IMR-90 (cell line): ENCODE measurements at regions not wholly inside any gene's neighbourhood (a gene's known extent, or its start where the extent isn't known, plus 50 kb on each side); places are given as distances from the start of the nearest gene placed in this dataset.

Experiments
- ATAC-seq: fragments of 200-7000 bp; cut with Tn5 transposase; 2 replicates; pipeline ENCODE4 v1.9.1; 2020; ENCODE audit warnings: low read depth, mild to moderate bottlenecking, moderate library complexity
- BruUV-seq: library from RNA; stranded (reverse); fragments of 400-500 nt; replicated peaks from 2 replicates; lab custom pipeline; 2021; lab: Mats Ljungman, UMichigan
- CTCF ChIA-PET: fragments of 300-600 bp; formaldehyde crosslinking; extraction: SDS; loops from one replicate; lab custom pipeline; 2021; ENCODE audit warnings: antibody characterized with exemption; lab: Yijun Ruan, JAX
- POLR2A ChIA-PET: fragments of 300-600 bp; sonication (Branson Sonifier 250); formaldehyde crosslinking; loops from one replicate; lab custom pipeline; 2022; ENCODE audit warnings: antibody characterized with exemption; ENCODE audit not compliant: unreplicated experiment; lab: Charles Lee
- DNase-seq: peaks from one replicate; pipeline ENCODE4 v3.0.0; 2013
- H2AFZ ChIP-seq: replicated peaks from 2 replicates; pipeline ENCODE3; 2013; ENCODE audit warnings: low read length, mild to moderate bottlenecking; ENCODE audit not compliant: poor library complexity
- H2AK5ac ChIP-seq: 2 replicates; pipeline ENCODE4 v1.6.1; 2013; ENCODE audit warnings: low read depth, low read length, inconsistent platforms
- H2AK9ac ChIP-seq: replicated peaks from 2 replicates; pipeline ENCODE3; 2013; ENCODE audit warnings: mild to moderate bottlenecking, low read depth, low read length, moderate library complexity; ENCODE audit not compliant: poor library complexity
- H2BK120ac ChIP-seq: 2 replicates; pipeline ENCODE4 v1.6.1; 2013; ENCODE audit warnings: low read depth, low read length, inconsistent platforms
- H2BK15ac ChIP-seq: 3 replicates; pipeline ENCODE4 v1.6.1; 2013; ENCODE audit warnings: low read depth, low read length, inconsistent platforms
- H2BK20ac ChIP-seq: 2 replicates; pipeline ENCODE4 v1.6.1; 2013; ENCODE audit warnings: low read depth, mild to moderate bottlenecking, inconsistent platforms, low read length, moderate library complexity
- H2BK5ac ChIP-seq: 2 replicates; pipeline ENCODE4 v1.6.1; 2013; ENCODE audit warnings: mild to moderate bottlenecking, low read depth, low read length, inconsistent platforms; ENCODE audit not compliant: poor library complexity, severe bottlenecking
- H3K14ac ChIP-seq: replicated peaks from 2 replicates; pipeline ENCODE4 v1.6.1; 2013; ENCODE audit warnings: low read depth, low read length, inconsistent platforms
- H3K18ac ChIP-seq: 2 replicates; pipeline ENCODE4 v1.6.1; 2013; ENCODE audit warnings: low read depth, low read length, control low read depth
- H3K23ac ChIP-seq: 2 replicates; pipeline ENCODE4 v1.6.1; 2013; ENCODE audit warnings: low read depth, low read length, inconsistent platforms
- H3K27ac ChIP-seq: 2 replicates; pipeline ENCODE4 v1.5.1; 2013; ENCODE audit warnings: mild to moderate bottlenecking, control low read depth, low read length; ENCODE audit not compliant: insufficient read depth
- H3K27me3 ChIP-seq: 2 replicates; pipeline ENCODE4 v1.6.1; 2013; ENCODE audit warnings: low read length; ENCODE audit not compliant: control insufficient read depth, insufficient read depth
- H3K36me3 ChIP-seq: 2 replicates; pipeline ENCODE4 v1.6.1; 2013; ENCODE audit warnings: low read length, mixed read lengths; ENCODE audit not compliant: control insufficient read depth, insufficient read depth
- H3K4ac ChIP-seq: 2 replicates; pipeline ENCODE4 v1.6.1; 2013; ENCODE audit warnings: low read depth, low read length, inconsistent platforms
- H3K4me1 ChIP-seq: 2 replicates; pipeline ENCODE4 v1.6.1; 2013; ENCODE audit warnings: low read length, mixed read lengths; ENCODE audit not compliant: control insufficient read depth, insufficient read depth
- H3K4me2 ChIP-seq: 2 replicates; pipeline ENCODE4 v1.6.1; 2013; ENCODE audit warnings: low read depth, mild to moderate bottlenecking, control low read depth, low read length, moderate library complexity
- H3K4me3 ChIP-seq: 2 replicates; pipeline ENCODE4 v1.5.1; 2013; ENCODE audit warnings: low read depth, mild to moderate bottlenecking, control low read depth, low read length, moderate library complexity; ENCODE audit not compliant: insufficient read depth
- H3K56ac ChIP-seq: 2 replicates; pipeline ENCODE4 v1.6.1; 2013; ENCODE audit warnings: low read length, inconsistent platforms; ENCODE audit not compliant: insufficient read depth; ENCODE audit errors: extremely low read depth
- H3K79me1 ChIP-seq, 2 experiments: 2 replicates each; pipeline ENCODE4 v1.6.1; 2013; ENCODE audit warnings: low read length in 2 of 2, inconsistent platforms in 1 of 2, low read depth in 1 of 2
- H3K9ac ChIP-seq: 2 replicates; pipeline ENCODE4 v1.6.1; 2013; ENCODE audit warnings: low read depth, low read length, control low read depth
- H3K9me1 ChIP-seq: 2 replicates; pipeline ENCODE4 v1.6.1; 2013; ENCODE audit warnings: low read length, inconsistent platforms; ENCODE audit not compliant: insufficient read depth
- H3K9me3 ChIP-seq: 2 replicates; pipeline ENCODE4 v1.6.1; 2013; ENCODE audit warnings: low read length; ENCODE audit not compliant: control insufficient read depth, insufficient read depth
- H4K20me1 ChIP-seq: 2 replicates; pipeline ENCODE4 v1.6.1; 2013; ENCODE audit warnings: low read length, inconsistent platforms; ENCODE audit not compliant: insufficient read depth
- H4K5ac ChIP-seq: 2 replicates; pipeline ENCODE4 v1.6.1; 2013; ENCODE audit warnings: mild to moderate bottlenecking, low read depth, low read length, control low read depth
- H4K8ac ChIP-seq, 2 experiments: 2 replicates each; pipeline ENCODE4 v1.6.1; 2013; ENCODE audit warnings: low read depth in 2 of 2, low read length in 2 of 2, control low read depth in 1 of 2, inconsistent platforms in 1 of 2
- H4K91ac ChIP-seq: 2 replicates; pipeline ENCODE4 v1.6.1; 2013; ENCODE audit warnings: low read depth, low read length, inconsistent platforms; ENCODE audit not compliant: insufficient read depth
- BHLHE40 ChIP-seq: fragments of 150-350 bp; IDR thresholded peaks from 2 replicates; pipeline ENCODE4 v1.6.1; 2016; ENCODE audit warnings: mild to moderate bottlenecking, low read depth, low read length
- CEBPB ChIP-seq: IDR thresholded peaks from 2 replicates; pipeline ENCODE4 v1.6.1; 2012; ENCODE audit warnings: low read depth, low read length, improper control_type of control experiment
- CHD1 ChIP-seq: IDR thresholded peaks from 2 replicates; pipeline ENCODE4 v1.6.1; 2012; ENCODE audit warnings: low read depth, low read length, improper control_type of control experiment
- CTCF ChIP-seq: conservative IDR thresholded peaks from 2 replicates; pipeline ENCODE4 v1.5.1; 2012; ENCODE audit warnings: mild to moderate bottlenecking, low read depth, low read length, improper control_type of control experiment
- FOS ChIP-seq: fragments of 150-350 bp; IDR thresholded peaks from 2 replicates; pipeline ENCODE4 v1.6.1; 2016; ENCODE audit warnings: low read depth, low read length
- MAFK ChIP-seq: IDR thresholded peaks from 2 replicates; pipeline ENCODE4 v1.6.1; 2012; ENCODE audit warnings: low read depth, low read length, improper control_type of control experiment
- MAZ ChIP-seq: IDR thresholded peaks from 2 replicates; pipeline ENCODE4 v1.6.1; 2012; ENCODE audit warnings: low read depth, mild to moderate bottlenecking, low read length, improper control_type of control experiment, moderate library complexity, borderline replicate concordance
- MXI1 ChIP-seq: IDR thresholded peaks from 2 replicates; pipeline ENCODE4 v1.6.1; 2012; ENCODE audit warnings: low read depth, mild to moderate bottlenecking, low read length, moderate library complexity, borderline replicate concordance
- POLR2A ChIP-seq: IDR thresholded peaks from 2 replicates; pipeline ENCODE4 v1.6.1; 2012; ENCODE audit warnings: mild to moderate bottlenecking, low read depth, low read length
- SMC3 ChIP-seq: fragments of 150-350 bp; IDR thresholded peaks from 2 replicates; pipeline ENCODE4 v1.6.1; 2016; ENCODE audit warnings: low read depth, mild to moderate bottlenecking, antibody characterized with exemption, low read length, moderate library complexity
- WGBS, 2 experiments: methylation state at CpG; one replicate each; pipeline versions ENCODE4 v1.1.5 to v1.1.7; 2013; ENCODE audit warnings: missing lambda C conversion rate in 2 of 2; ENCODE audit not compliant: insufficient read length in 1 of 2; ENCODE audit errors: extremely low coverage in 2 of 2; 5-methylcytosine and 5-hydroxymethylcytosine counted together
- dilution Hi-C: fragments of 300-500 bp; cut with HindIII; formaldehyde crosslinking; loops from one replicate; pipeline ENCODE4 v1.14.3; 2018; ENCODE audit warnings: low sequenced_read_pairs; ENCODE audit not compliant: unreplicated experiment
- in situ Hi-C: fragments of 300-500 bp; cut with MboI; formaldehyde crosslinking; loops from 3 replicates; pipeline ENCODE4 v1.14.3; 2019; ENCODE audit warnings: low sequenced_read_pairs, inconsistent platforms, mixed read lengths
- intact Hi-C: fragments of 100-400 bp; cut with micrococcal nuclease; formaldehyde crosslinking; loops from 2 replicates; pipeline ENCODE4 v1.10.0; 2022

DNA sequence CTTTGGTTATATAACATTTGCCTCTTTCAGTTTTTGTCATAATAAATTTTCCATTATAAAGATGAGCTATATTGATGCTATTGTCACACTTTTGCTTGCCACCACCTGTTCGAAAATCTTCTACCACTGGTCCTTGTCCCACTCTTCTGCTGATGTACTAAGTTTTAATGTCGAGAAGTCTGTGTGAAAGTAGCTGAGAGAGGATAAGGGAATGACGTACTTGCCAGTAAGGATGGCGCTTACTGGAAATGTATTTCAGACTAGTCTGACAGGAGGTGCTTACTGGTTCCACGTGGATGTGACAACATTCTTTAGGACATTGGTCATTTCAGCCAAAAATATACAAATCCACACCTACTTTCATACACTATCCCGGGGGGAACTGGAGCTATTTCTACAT is 132.7 kb upstream of the NR3C2 start:
- Histone ChIP-seq H3K4me1 (no peaks in the 10 kb centered on the region), H3K9ac (no peak overlapping the region), H4K20me1 (no peaks in the 10 kb centered on the region), H4K91ac (no peak overlapping the region), H3K79me1 (no peaks in the 10 kb centered on the region), H2BK20ac (no peak overlapping the region), H3K27ac (no peak overlapping the region), H2BK5ac (no peak overlapping the region), H3K14ac (no peak overlapping the region), H2AK9ac (no peak overlapping the region), H3K9me3 (no peaks in the 10 kb centered on the region), H3K56ac (no peak overlapping the region), H3K23ac (no peak overlapping the region), H2BK15ac (no peak overlapping the region), H3K36me3 (no peaks in the 10 kb centered on the region), H3K9me1 (no peaks in the 10 kb centered on the region), H4K5ac (no peak overlapping the region), H3K27me3 (no peaks in the 10 kb centered on the region), H4K8ac (no peak overlapping the region), H2AK5ac (no peak overlapping the region), H2BK120ac (no peak overlapping the region), H3K4ac (no peak overlapping the region), H3K4me3 (no peak overlapping the region), H3K4me2 (no peak overlapping the region), H2AFZ (no peak overlapping the region), H3K18ac (no peak overlapping the region)
- intact Hi-C loops = no loop called here
- ChIA-PET POLR2A (no interaction called here), CTCF (no interaction called here)
- no TSS peak for BruUV-seq
- ATAC-seq = no peak
- TF ChIP-seq FOS (no peak), CEBPB (no peak), MXI1 (no peak), MAFK (no peak), POLR2A (no peak), CHD1 (no peak), MAZ (no peak), SMC3 (no peak), BHLHE40 (no peak), CTCF (no peak)
- dilution Hi-C loops = no loop called here
- WGBS, 2 experiments = no CpG with 5 or more reads among the region's 6 CpGs
- DNase-seq = no peak
- in situ Hi-C loops = no loop called here
